HL-60 (cell line): ENCODE measurements at regions not wholly inside any gene's neighbourhood (a gene's known extent, or its start where the extent isn't known, plus 50 kb on each side); places are given as distances from the start of the nearest gene placed in this dataset.
A peak's percentile ranks its signal among the peaks of the same experiment; 100 is the strongest.

Source experiments
- DNase-seq, 2 experiments: peaks; one replicate each; pipeline ENCODE4 v3.0.0-alpha.2; 2010 to 2020; ENCODE audit warnings: low read depth in 1 of 2, low spot score in 1 of 2
- H3K27ac ChIP-seq: fragments of 250-450 bp; sonication (Bioruptor Pico); replicated peaks from 2 replicates; pipeline ENCODE4 v1.5.1; 2020; ENCODE audit warnings: mild to moderate bottlenecking, moderate library complexity
- H3K27me3 ChIP-seq: fragments of 250-450 bp; sonication (Bioruptor Pico); 2 replicates; pipeline ENCODE4 v1.5.1; 2021; ENCODE audit warnings: mild to moderate bottlenecking, moderate library complexity; ENCODE audit not compliant: insufficient read depth, poor library complexity, severe bottlenecking
- H3K4me3 ChIP-seq: replicated peaks from 2 replicates; pipeline ENCODE4 v1.5.1; 2011; ENCODE audit warnings: mild to moderate bottlenecking, control low read depth, low read length; ENCODE audit not compliant: insufficient read depth
- GABPA ChIP-seq: IDR thresholded peaks from 2 replicates; pipeline ENCODE4 v1.6.1; 2012; ENCODE audit warnings: low read depth
- POLR2AphosphoS5 ChIP-seq: IDR thresholded peaks from 2 replicates; pipeline ENCODE4 v1.6.1; 2012; ENCODE audit warnings: low read depth
- SPI1 ChIP-seq: IDR thresholded peaks from 2 replicates; pipeline ENCODE4 v1.6.1; 2012; ENCODE audit warnings: low read depth, mild to moderate bottlenecking, borderline replicate concordance
- TF ChIP-seq, protein P1 (sequence below): IDR thresholded peaks from 2 replicates; pipeline ENCODE4 v1.6.1; 2012; ENCODE audit warnings: low read depth; ENCODE audit not compliant: insufficient replicate concordance
- TF ChIP-seq, protein P2 (sequence below): IDR thresholded peaks from one replicate; pipeline ENCODE4 v1.5.1; 2011; ENCODE audit warnings: low read length, control low read depth, inconsistent platforms; ENCODE audit not compliant: insufficient read depth

DNA sequence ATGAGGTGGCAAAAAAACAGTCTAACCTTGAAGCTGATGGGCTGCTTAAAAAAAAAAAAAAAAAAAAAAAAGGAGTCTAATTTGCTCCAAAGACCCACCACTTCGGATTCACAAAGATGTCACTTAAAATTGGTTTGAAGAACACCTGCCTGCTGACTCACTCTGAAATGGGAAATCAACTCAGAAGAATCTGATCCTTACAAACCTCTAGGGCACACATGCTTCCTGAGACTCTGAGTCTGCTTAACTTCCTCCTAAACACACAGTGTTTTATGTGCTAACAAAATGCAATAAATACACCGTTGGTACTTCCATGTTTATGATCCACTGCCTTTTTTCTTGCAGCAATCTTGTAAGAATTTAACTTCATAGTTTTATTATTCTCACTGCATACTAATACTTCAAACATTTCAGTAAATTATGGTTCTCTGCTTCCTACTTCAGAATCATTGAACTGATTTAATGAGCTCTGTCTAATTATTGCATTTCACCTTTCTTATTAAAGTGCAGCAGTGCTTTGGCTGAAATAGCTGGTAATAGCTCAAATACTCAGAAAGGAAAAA lies 73.0 kb upstream of the FRMD4B start:
- Histone ChIP-seq H3K27me3 (no peaks in the 10 kb centered on the region), H3K27ac (peak overlapping the region; percentile 20; the same call in 1 of the 2 replicates), H3K4me3 (no peak overlapping the region)
- DNase-seq: peak in 1 of 2 experiments; percentile 69
- TF ChIP-seq POLR2AphosphoS5 (peak; percentile 50; the same call in 1 of the 2 replicates), SPI1 (peak; percentile 68; the same call in 1 of the 2 replicates)
- TF ChIP-seq, protein P1, sequence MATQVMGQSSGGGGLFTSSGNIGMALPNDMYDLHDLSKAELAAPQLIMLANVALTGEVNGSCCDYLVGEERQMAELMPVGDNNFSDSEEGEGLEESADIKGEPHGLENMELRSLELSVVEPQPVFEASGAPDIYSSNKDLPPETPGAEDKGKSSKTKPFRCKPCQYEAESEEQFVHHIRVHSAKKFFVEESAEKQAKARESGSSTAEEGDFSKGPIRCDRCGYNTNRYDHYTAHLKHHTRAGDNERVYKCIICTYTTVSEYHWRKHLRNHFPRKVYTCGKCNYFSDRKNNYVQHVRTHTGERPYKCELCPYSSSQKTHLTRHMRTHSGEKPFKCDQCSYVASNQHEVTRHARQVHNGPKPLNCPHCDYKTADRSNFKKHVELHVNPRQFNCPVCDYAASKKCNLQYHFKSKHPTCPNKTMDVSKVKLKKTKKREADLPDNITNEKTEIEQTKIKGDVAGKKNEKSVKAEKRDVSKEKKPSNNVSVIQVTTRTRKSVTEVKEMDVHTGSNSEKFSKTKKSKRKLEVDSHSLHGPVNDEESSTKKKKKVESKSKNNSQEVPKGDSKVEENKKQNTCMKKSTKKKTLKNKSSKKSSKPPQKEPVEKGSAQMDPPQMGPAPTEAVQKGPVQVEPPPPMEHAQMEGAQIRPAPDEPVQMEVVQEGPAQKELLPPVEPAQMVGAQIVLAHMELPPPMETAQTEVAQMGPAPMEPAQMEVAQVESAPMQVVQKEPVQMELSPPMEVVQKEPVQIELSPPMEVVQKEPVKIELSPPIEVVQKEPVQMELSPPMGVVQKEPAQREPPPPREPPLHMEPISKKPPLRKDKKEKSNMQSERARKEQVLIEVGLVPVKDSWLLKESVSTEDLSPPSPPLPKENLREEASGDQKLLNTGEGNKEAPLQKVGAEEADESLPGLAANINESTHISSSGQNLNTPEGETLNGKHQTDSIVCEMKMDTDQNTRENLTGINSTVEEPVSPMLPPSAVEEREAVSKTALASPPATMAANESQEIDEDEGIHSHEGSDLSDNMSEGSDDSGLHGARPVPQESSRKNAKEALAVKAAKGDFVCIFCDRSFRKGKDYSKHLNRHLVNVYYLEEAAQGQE: no peak
- TF ChIP-seq, protein P2, sequence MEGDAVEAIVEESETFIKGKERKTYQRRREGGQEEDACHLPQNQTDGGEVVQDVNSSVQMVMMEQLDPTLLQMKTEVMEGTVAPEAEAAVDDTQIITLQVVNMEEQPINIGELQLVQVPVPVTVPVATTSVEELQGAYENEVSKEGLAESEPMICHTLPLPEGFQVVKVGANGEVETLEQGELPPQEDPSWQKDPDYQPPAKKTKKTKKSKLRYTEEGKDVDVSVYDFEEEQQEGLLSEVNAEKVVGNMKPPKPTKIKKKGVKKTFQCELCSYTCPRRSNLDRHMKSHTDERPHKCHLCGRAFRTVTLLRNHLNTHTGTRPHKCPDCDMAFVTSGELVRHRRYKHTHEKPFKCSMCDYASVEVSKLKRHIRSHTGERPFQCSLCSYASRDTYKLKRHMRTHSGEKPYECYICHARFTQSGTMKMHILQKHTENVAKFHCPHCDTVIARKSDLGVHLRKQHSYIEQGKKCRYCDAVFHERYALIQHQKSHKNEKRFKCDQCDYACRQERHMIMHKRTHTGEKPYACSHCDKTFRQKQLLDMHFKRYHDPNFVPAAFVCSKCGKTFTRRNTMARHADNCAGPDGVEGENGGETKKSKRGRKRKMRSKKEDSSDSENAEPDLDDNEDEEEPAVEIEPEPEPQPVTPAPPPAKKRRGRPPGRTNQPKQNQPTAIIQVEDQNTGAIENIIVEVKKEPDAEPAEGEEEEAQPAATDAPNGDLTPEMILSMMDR: no peak

DNA sequence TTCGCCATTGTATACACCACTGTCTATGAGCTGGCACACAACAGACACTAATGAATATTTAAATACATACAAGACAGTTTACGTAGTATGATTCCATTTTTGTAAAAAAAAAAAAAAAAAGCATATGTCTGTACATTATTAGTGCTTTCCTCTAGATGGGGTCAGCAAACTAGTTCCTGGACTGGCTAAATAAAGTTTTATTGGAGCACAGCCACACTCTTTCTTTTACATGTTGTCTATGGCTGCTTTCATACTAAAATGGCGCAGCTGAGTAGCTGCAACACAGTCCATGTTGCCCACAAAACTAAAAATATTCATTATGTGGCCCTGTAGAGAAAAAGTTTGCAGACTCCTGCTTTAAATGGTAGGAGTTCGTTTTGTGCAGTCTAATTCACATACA lies 70.7 kb upstream of the FRMD4B start:
- DNase-seq: no peak
- TF ChIP-seq GABPA (no peak), POLR2AphosphoS5 (no peak), SPI1 (no peak)
- TF ChIP-seq, protein P2: no peak
- TF ChIP-seq, protein P1: no peak
- Histone ChIP-seq H3K27ac (no peak overlapping the region), H3K27me3 (no peaks in the 10 kb centered on the region), H3K4me3 (no peak overlapping the region)

DNA sequence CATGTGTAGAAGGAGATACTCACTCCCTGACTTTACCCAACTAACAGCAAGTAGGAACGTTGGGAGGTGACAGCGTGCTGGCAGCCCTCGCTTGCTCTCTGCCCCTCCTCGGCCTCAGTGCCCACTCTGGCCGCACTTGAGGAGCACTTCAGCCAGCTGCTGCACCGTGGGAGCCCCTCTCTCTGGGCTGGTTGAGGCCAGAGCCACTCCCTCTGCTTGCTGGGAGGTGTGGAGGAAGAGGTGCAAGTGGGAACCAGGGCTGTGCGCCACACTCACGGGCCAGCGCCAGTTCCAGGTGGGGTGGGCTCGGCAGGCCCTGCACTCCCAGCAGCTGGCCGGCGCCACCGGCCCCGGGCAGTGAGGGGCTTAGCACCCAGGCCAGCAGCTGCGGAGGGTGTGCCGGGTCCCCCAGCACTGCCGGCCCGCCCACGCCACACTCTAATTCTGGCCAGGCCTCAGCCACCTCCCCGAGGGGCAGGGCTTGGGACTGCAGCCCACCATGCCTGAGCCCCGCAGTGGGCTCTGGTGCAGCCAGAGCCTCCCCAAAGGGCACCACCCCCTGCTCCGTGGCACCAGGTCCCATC lies 68.4 kb upstream of the FRMD4B start:
- DNase-seq: no peak
- TF ChIP-seq POLR2AphosphoS5: no peak
- no peak for TF ChIP-seq GABPA
- no peak for TF ChIP-seq SPI1
- TF ChIP-seq, protein P2: no peak
- TF ChIP-seq, protein P1: no peak
- no peaks in the 10 kb centered on the region for H3K27me3 ChIP-seq
- H3K27ac ChIP-seq: no peak overlapping the region
- H3K4me3 ChIP-seq: no peak overlapping the region
